ENCODE measurements at regions not wholly inside any gene's neighbourhood (a gene's known extent, or its start where the extent isn't known, plus 50 kb on each side); places are given as distances from the start of the nearest gene placed in this dataset.
"Not testable (repeated sequence)": the region's sequence is repeated elsewhere in the genome, so short reads cannot be mapped to it uniquely, and the experiment has no call there.

- ChIA-PET CTCF (no interaction called here), POLR2A (no interaction called here)
- TF ChIP-seq CTCF (IDR thresholded peaks at IDR 0.05; ENCODE audit: insufficient read depth, low read length, missing control alignments): no peak
- no peak overlapping the region for H3K4me3 ChIP-seq (ENCODE audit: low read depth, low read length)
- DNase-seq (ENCODE audit: low read depth, low spot score): no peak
These were observed 77.8 kb downstream of the GCNT4 start for GRCh38 chr5:74974451-74975091.

GRCh38 chr5:74973694-74974093 is 78.7 kb downstream of the GCNT4 start:
- CTCF ChIA-PET: no interaction called here
- H3K4me3 ChIP-seq (ENCODE audit: low read depth, low read length): no peak overlapping the region
- POLR2A ChIA-PET: no interaction called here
- no peak for TF ChIP-seq CTCF (IDR thresholded peaks at IDR 0.05; ENCODE audit: insufficient read depth, low read length, missing control alignments)
- no peak for DNase-seq (ENCODE audit: low read depth, low spot score)

- no peak overlapping the region for H3K4me3 ChIP-seq (ENCODE audit: low read depth, low read length)
- ChIA-PET CTCF (no interaction called here), POLR2A (no interaction called here)
- no peak for DNase-seq (ENCODE audit: low read depth, low spot score)
- no peak for TF ChIP-seq CTCF (IDR thresholded peaks at IDR 0.05; ENCODE audit: insufficient read depth, low read length, missing control alignments)
These were observed 80.4 kb downstream of the GCNT4 start for GRCh38 chr5:74971947-74972460.

- DNase-seq (ENCODE audit: low read depth, low spot score); POLR2A ChIA-PET; CTCF ChIA-PET; H3K4me3 ChIP-seq (ENCODE audit: low read depth, low read length): not testable (repeated sequence)
These were observed 81.5 kb downstream of the GCNT4 start for GRCh38 chr5:74970891-74971290.

GRCh38 chr5:74969726-74970125 is 82.6 kb downstream of the GCNT4 start:
- CTCF ChIA-PET: interaction anchor here (1.3 to 1.5 kb wide), 2 partner anchors 81 to 82 kb away, joined by 3 to 4 read pairs; no protein-coding TSS in a partner anchor
- H3K4me3 ChIP-seq (ENCODE audit: low read depth, low read length): no peak overlapping the region
- POLR2A ChIA-PET: no interaction called here
- DNase-seq (ENCODE audit: low read depth, low spot score): no peak
- no peak for TF ChIP-seq CTCF (IDR thresholded peaks at IDR 0.05; ENCODE audit: insufficient read depth, low read length, missing control alignments)

- no peak for DNase-seq (ENCODE audit: low read depth, low spot score)
- TF ChIP-seq CTCF (IDR thresholded peaks at IDR 0.05; ENCODE audit: insufficient read depth, low read length, missing control alignments): no peak
- H3K4me3 ChIP-seq (ENCODE audit: low read depth, low read length): no peak overlapping the region
- POLR2A ChIA-PET: no interaction called here
- CTCF ChIA-PET: interaction anchor here (1.1 kb wide), 1 partner anchor 292 kb away, joined by 3 read pairs; no protein-coding TSS in a partner anchor
These were observed 86.0 kb downstream of the GCNT4 start for GRCh38 chr5:74966141-74967026.

Measured in AG04449 (cell line).